Ovary (tissue), 7 donors: ENCODE measurements at regions not wholly inside any gene's neighbourhood (a gene's known extent, or its start where the extent isn't known, plus 50 kb on each side); places are given as distances from the start of the nearest gene placed in this dataset.

Source experiments
- DNase-seq, 5 donors: peaks; one replicate each; pipeline ENCODE4 v3.0.0-alpha.2; 2019 to 2020
- H3K27ac ChIP-seq, 2 donors: fragments of 200-600 bp; one replicate each; pipeline versions ENCODE4 v1.5.1 to v1.8.0; 2019 to 2022
- H3K27me3 ChIP-seq: fragments of 200-600 bp; one replicate; pipeline ENCODE4 v1.8.0; 2022
- H3K36me3 ChIP-seq: fragments of 200-600 bp; sonication (generic); one replicate; pipeline ENCODE4 v1.5.1; 2019
- H3K4me1 ChIP-seq: one replicate; pipeline ENCODE4 v1.8.1; 2013; ENCODE audit warnings: mild to moderate bottlenecking, moderate library complexity; ENCODE audit not compliant: insufficient read depth
- H3K4me3 ChIP-seq: fragments of 200-600 bp; sonication (generic); one replicate; pipeline ENCODE4 v1.5.1; 2017
- H3K9me3 ChIP-seq, 2 donors: fragments of 200-600 bp in 1 of 2; sonication (generic) in 1 of 2; one replicate each; pipeline versions ENCODE4 v1.5.1 to v1.8.1; 2013 to 2019; ENCODE audit warnings: mild to moderate bottlenecking in 1 of 2, moderate library complexity in 1 of 2
- CTCF ChIP-seq, 3 donors: fragments of 450-650 bp in 2 of 3; fragments of 200-600 bp in 1 of 3; IDR thresholded peaks; one replicate each; pipeline versions ENCODE4 v1.5.1 to v1.8.0; 2016 to 2022; ENCODE audit warnings: antibody characterized with exemption in 3 of 3, mild to moderate bottlenecking in 1 of 3
- EP300 ChIP-seq: sonication (generic); formaldehyde crosslinking; IDR thresholded peaks from one replicate; pipeline ENCODE4 v1.6.1; 2017; ENCODE audit warnings: antibody characterized with exemption
- POLR2A ChIP-seq: fragments of 450-650 bp; IDR thresholded peaks from one replicate; pipeline ENCODE4 v1.6.1; 2017; ENCODE audit warnings: antibody characterized with exemption, mild to moderate bottlenecking, moderate library complexity
- WGBS, 3 donors: extraction: QIAGEN DNeasy Blood & Tissue Kit in 1 of 3; methylation state at CpG; one replicate each; pipeline versions ENCODE4 v1.1.5 to v1.1.7; 2013 to 2017; 5-methylcytosine and 5-hydroxymethylcytosine counted together
- intact Hi-C, 4 donors: fragments of 100-400 bp; cut with DNase I; formaldehyde crosslinking; loops; one replicate each; pipeline versions ENCODE4 v1.11.0 to v1.15.1; 2022 to 2023
- donor health status: DM: no; HTN: no; CAD: no; lungs with moderate emphysema.
- donor health status: DM: no; HTN: no; CAD: no.
- donor health status: Bipolar disorder and iron deficiency.
- donor health status: DM: no; HTN: no; CAD: no.
- donor health status: DM: yes; HTN: yes; CAD: no.

- Histone ChIP-seq H3K4me1 (no peaks in the 10 kb centered on the region), H3K36me3 (no peaks in the 10 kb centered on the region), H3K27me3 (no peaks in the 10 kb centered on the region), H3K27ac (no peak overlapping the region), H3K4me3 (no peak overlapping the region), H3K9me3 (no peaks in the 10 kb centered on the region)
- no peak for DNase-seq
- intact Hi-C loops, result no loop called here
- TF ChIP-seq EP300 (no peak), POLR2A (no peak)
Observed at GRCh38 chr4:22091352-22091717, 142.8 kb upstream of the KCNIP4 start.

GRCh38 chr4:22090661-22091351, 142.2 kb upstream of the KCNIP4 start:
- H3K36me3 ChIP-seq, result no peaks in the 10 kb centered on the region
- DNase-seq, result no peak
- H3K27ac ChIP-seq, result no peak overlapping the region
- WGBS, 3 donors, result 46 to 56% (median 53%) methylated on average over 6 of the region's 6 CpGs
- intact Hi-C loops, result no loop called here
- no peak for TF ChIP-seq POLR2A
- TF ChIP-seq EP300, result no peak
- H3K27me3 ChIP-seq, result no peaks in the 10 kb centered on the region
- H3K4me1 ChIP-seq, result no peaks in the 10 kb centered on the region
- no peaks in the 10 kb centered on the region for H3K9me3 ChIP-seq
- H3K4me3 ChIP-seq, result no peak overlapping the region

GRCh38 chr4:22077571-22077970, 129.0 kb upstream of the KCNIP4 start:
- H3K4me1 ChIP-seq, result no peaks in the 10 kb centered on the region
- H3K36me3 ChIP-seq, result no peaks in the 10 kb centered on the region
- DNase-seq, result no peak
- no peak overlapping the region for H3K27ac ChIP-seq
- intact Hi-C loops, result no loop called here
- H3K4me3 ChIP-seq, result no peak overlapping the region
- no peaks in the 10 kb centered on the region for H3K9me3 ChIP-seq
- 92 to 98% (median 96%) methylated on average over 1 of the region's 1 CpG for WGBS, 3 donors
- H3K27me3 ChIP-seq, result no peaks in the 10 kb centered on the region
- TF ChIP-seq POLR2A, result no peak
- no peak for TF ChIP-seq CTCF (IDR thresholded peaks at IDR 0.05)
- no peak for TF ChIP-seq EP300

- H3K9me3 ChIP-seq, result no peaks in the 10 kb centered on the region
- H3K36me3 ChIP-seq, result no peaks in the 10 kb centered on the region
- no peak for TF ChIP-seq POLR2A
- TF ChIP-seq CTCF (IDR thresholded peaks at IDR 0.05), result no peak
- no peak for TF ChIP-seq EP300
- no peaks in the 10 kb centered on the region for H3K27me3 ChIP-seq
- intact Hi-C loops, result no loop called here
- no peak for DNase-seq
- WGBS, 3 donors, result 65 to 81% (median 73%) methylated on average over 3 of the region's 3 CpGs
- no peak overlapping the region for H3K4me3 ChIP-seq
- H3K4me1 ChIP-seq, result no peaks in the 10 kb centered on the region
- H3K27ac ChIP-seq, result no peak overlapping the region
Observed at GRCh38 chr4:22072726-22073125, 124.2 kb upstream of the KCNIP4 start.

GRCh38 chr4:22072240-22072639, 123.7 kb upstream of the KCNIP4 start:
- Histone ChIP-seq H3K9me3 (no peaks in the 10 kb centered on the region), H3K27ac (no peak overlapping the region), H3K36me3 (no peaks in the 10 kb centered on the region), H3K4me1 (no peaks in the 10 kb centered on the region), H3K27me3 (no peaks in the 10 kb centered on the region), H3K4me3 (no peak overlapping the region)
- DNase-seq, result no peak
- TF ChIP-seq CTCF (IDR thresholded peaks at IDR 0.05), result no peak
- no peak for TF ChIP-seq POLR2A
- no peak for TF ChIP-seq EP300
- intact Hi-C loops, result no loop called here
- 64 to 75% (median 69%) methylated on average over 1 of the region's 1 CpG for WGBS, 3 donors
